Esophagus muscularis mucosa (tissue), 4 donors: ENCODE measurements at regions not wholly inside any gene's neighbourhood (a gene's known extent, or its start where the extent isn't known, plus 50 kb on each side); places are given as distances from the start of the nearest gene placed in this dataset.

ENCODE experiments used
- DNase-seq: peaks from one replicate; pipeline ENCODE4 v3.0.0-alpha.2; 2017; ENCODE audit errors: extremely low spot score
- H3K27ac ChIP-seq, 4 donors: fragments of 200-600 bp; sonication (generic); replicated peaks in 1 of 4; 1 replicate in 3 of 4; 2 replicates in 1 of 4; pipeline ENCODE4 v1.5.1; 2016 to 2019; ENCODE audit warnings: mild to moderate bottlenecking in 1 of 4
- H3K27me3 ChIP-seq, 4 donors: fragments of 200-600 bp; sonication (generic); one replicate each; pipeline versions ENCODE4 v1.5.1 to v1.6.0; 2016 to 2019
- H3K36me3 ChIP-seq, 4 donors: fragments of 200-600 bp; sonication (generic); one replicate each; pipeline ENCODE4 v1.5.1; 2016 to 2019
- H3K4me1 ChIP-seq, 4 donors: fragments of 200-600 bp; sonication (generic); one replicate each; pipeline ENCODE4 v1.5.1; 2016 to 2019
- H3K4me3 ChIP-seq, 4 donors: fragments of 200-600 bp; sonication (generic); 1 replicate in 2 of 4; 2 replicates in 2 of 4; pipeline ENCODE4 v1.5.1; 2016 to 2019; ENCODE audit warnings: mild to moderate bottlenecking in 4 of 4, moderate library complexity in 1 of 4
- H3K9me3 ChIP-seq, 4 donors: fragments of 200-600 bp; sonication (generic); 1 replicate in 3 of 4; 2 replicates in 1 of 4; pipeline ENCODE4 v1.5.1; 2016 to 2019
- EP300 ChIP-seq: sonication (generic); formaldehyde crosslinking; IDR thresholded peaks from one replicate; pipeline ENCODE4 v1.6.1; 2017; ENCODE audit warnings: antibody characterized with exemption
- POLR2A ChIP-seq: fragments of 450-650 bp; IDR thresholded peaks from one replicate; pipeline ENCODE4 v1.6.1; 2017; ENCODE audit warnings: antibody characterized with exemption, moderate library complexity, mild to moderate bottlenecking, low read depth
- POLR2AphosphoS5 ChIP-seq, 2 donors: sonication (generic); formaldehyde crosslinking; IDR thresholded peaks; one replicate each; pipeline ENCODE4 v1.6.1; 2017; ENCODE audit warnings: antibody characterized with exemption in 2 of 2
- WGBS: methylation state at CpG from one replicate; pipeline ENCODE4 v1.1.5; 2018; 5-methylcytosine and 5-hydroxymethylcytosine counted together
- intact Hi-C: fragments of 100-400 bp; cut with DNase I; formaldehyde crosslinking; loops from one replicate; pipeline ENCODE4 v1.15.1; 2023
- TF ChIP-seq, protein P1 (sequence below), 3 experiments: fragments of 200-600 bp in 2 of 3; fragments of 450-650 bp in 1 of 3; sonication (generic) in 2 of 3; IDR thresholded peaks; one replicate each; pipeline ENCODE4 v1.5.1; 2017 to 2019; ENCODE audit warnings: antibody characterized with exemption in 3 of 3, mild to moderate bottlenecking in 2 of 3, moderate library complexity in 1 of 3

DNA sequence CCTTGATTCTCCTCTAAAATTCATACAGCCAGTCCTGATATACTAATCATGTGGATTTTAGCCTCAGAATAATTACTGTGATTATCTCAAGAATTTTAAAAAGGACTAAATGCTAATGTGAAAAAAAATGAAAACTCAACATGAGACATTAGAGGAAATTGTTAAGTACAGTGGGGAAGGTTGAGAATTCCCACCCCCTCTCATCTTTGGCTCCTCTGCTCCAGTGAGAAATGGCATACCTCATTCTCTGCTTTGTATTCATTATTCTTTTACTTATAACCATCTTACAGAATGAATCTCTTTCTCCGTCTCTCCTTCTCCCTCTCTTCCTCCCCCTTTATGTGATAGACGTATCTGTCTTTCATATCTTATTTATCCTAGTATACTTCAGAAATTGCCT lies 70.9 kb downstream of the DIRAS3 start:
- no peak for DNase-seq
- intact Hi-C loops = no loop called here
- peaks cover 0 to 11% (median 3%) of the 10 kb centered on the region in 4 donors for H3K4me1 ChIP-seq
- no peaks in the 10 kb centered on the region for H3K27me3 ChIP-seq
- H3K27ac ChIP-seq = no peak overlapping the region
- 61% methylated on average over 2 of the region's 2 CpGs for WGBS
- TF ChIP-seq POLR2A (no peak), POLR2AphosphoS5 (IDR thresholded peaks at IDR 0.05) (no peak), EP300 (no peak)
- TF ChIP-seq, protein P1, sequence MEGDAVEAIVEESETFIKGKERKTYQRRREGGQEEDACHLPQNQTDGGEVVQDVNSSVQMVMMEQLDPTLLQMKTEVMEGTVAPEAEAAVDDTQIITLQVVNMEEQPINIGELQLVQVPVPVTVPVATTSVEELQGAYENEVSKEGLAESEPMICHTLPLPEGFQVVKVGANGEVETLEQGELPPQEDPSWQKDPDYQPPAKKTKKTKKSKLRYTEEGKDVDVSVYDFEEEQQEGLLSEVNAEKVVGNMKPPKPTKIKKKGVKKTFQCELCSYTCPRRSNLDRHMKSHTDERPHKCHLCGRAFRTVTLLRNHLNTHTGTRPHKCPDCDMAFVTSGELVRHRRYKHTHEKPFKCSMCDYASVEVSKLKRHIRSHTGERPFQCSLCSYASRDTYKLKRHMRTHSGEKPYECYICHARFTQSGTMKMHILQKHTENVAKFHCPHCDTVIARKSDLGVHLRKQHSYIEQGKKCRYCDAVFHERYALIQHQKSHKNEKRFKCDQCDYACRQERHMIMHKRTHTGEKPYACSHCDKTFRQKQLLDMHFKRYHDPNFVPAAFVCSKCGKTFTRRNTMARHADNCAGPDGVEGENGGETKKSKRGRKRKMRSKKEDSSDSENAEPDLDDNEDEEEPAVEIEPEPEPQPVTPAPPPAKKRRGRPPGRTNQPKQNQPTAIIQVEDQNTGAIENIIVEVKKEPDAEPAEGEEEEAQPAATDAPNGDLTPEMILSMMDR (IDR thresholded peaks at IDR 0.05) = no peak
- no peaks in the 10 kb centered on the region for H3K36me3 ChIP-seq
- no peaks in the 10 kb centered on the region for H3K9me3 ChIP-seq
- no peak overlapping the region for H3K4me3 ChIP-seq

DNA sequence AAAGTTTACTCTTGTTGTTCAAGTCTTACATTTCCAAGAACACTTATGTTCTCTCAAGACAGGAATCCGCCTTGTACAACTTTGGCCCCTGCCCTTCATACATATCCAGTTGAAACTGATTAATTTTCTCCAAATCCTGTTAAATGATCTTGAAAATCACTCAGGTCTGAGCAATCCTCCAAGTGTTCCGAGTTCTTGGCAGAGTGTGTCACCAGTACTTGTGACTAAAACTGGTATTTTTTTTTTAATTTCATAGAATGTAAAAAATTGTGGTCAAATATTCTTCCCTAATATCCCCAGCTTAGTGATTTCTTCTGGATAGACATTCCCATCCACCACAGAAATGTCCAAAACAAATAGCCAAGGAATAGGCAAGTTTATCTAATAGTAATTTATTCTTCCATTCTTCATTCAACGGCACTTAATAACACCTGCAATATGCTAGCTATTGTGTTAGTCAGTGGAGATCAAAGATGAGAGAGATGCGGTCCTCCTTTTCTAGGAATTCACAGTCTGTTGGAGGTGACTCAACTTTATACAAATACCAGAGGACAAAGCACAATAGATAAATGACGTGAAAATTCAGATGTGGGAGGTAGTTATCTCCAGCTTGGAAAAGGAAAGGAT lies 71.4 kb downstream of the DIRAS3 start:
- H3K4me3 ChIP-seq = no peak overlapping the region
- no peaks in the 10 kb centered on the region for H3K36me3 ChIP-seq
- H3K27me3 ChIP-seq = no peaks in the 10 kb centered on the region
- peaks cover 0 to 11% (median 3%) of the 10 kb centered on the region in 4 donors for H3K4me1 ChIP-seq
- H3K9me3 ChIP-seq = no peaks in the 10 kb centered on the region
- TF ChIP-seq POLR2AphosphoS5 (IDR thresholded peaks at IDR 0.05) (no peak), EP300 (no peak), POLR2A (no peak)
- TF ChIP-seq, protein P1 (IDR thresholded peaks at IDR 0.05) = no peak
- no peak for DNase-seq
- intact Hi-C loops = no loop called here
- H3K27ac ChIP-seq = no peak overlapping the region
- 44% methylated on average over 5 of the region's 5 CpGs for WGBS

DNA sequence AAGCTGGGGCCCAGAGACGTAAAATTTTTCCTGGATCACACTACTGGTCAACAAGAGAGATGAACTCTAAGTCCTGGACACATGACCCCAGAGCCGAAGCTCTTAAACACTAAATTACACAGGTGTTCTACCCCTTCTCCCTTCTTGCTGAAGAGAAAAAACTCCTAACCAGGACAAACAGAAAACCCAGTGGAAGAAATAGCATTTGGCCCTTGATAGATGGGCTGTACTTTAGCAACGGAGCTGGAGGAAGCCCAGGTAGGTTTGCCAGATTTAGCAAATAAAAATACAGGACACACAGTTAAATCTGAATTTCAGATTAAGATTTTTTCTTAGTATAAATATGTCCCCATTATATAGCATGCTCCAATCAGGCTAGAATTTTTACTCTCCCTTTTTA lies 72.7 kb downstream of the DIRAS3 start:
- intact Hi-C loops = no loop called here
- no peak overlapping the region for H3K4me3 ChIP-seq
- peaks cover 0 to 6% (median 0%) of the 10 kb centered on the region in 4 donors for H3K4me1 ChIP-seq
- TF ChIP-seq EP300 (no peak), POLR2AphosphoS5 (IDR thresholded peaks at IDR 0.05) (no peak), POLR2A (no peak)
- TF ChIP-seq, protein P1 (IDR thresholded peaks at IDR 0.05) = no peak
- H3K27ac ChIP-seq = no peak overlapping the region
- DNase-seq = no peak
- no peaks in the 10 kb centered on the region for H3K27me3 ChIP-seq
- H3K9me3 ChIP-seq = no peaks in the 10 kb centered on the region
- H3K36me3 ChIP-seq = no peaks in the 10 kb centered on the region
- 52% methylated on average over 3 of the region's 3 CpGs for WGBS

DNA sequence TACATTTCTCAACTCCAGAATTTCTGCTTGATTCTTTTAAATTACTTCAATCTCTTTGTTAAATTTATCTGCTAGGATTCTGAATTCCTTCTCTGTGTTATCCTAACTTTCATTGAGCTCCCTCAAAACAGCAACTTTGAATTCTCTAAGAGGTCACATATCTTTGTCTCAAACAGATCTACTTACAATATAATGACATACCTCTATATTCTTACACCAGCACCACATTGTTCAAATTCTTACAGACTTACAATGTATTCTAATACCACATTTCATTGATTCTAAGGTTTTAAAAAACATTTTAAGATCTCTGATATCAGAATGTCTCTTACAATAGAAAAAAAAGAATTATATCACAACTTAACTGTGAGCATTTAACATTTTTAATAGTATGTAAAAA lies 77.4 kb downstream of the DIRAS3 start:
- Histone ChIP-seq H3K27me3 (no peaks in the 10 kb centered on the region), H3K4me3 (no peak overlapping the region), H3K9me3 (no peaks in the 10 kb centered on the region), H3K4me1 (no peaks in the 10 kb centered on the region), H3K27ac (no peak overlapping the region), H3K36me3 (no peaks in the 10 kb centered on the region)
- no peak for DNase-seq
- intact Hi-C loops = no loop called here
- TF ChIP-seq EP300 (no peak), POLR2A (no peak), POLR2AphosphoS5 (IDR thresholded peaks at IDR 0.05) (no peak)
- TF ChIP-seq, protein P1 (IDR thresholded peaks at IDR 0.05) = no peak

DNA sequence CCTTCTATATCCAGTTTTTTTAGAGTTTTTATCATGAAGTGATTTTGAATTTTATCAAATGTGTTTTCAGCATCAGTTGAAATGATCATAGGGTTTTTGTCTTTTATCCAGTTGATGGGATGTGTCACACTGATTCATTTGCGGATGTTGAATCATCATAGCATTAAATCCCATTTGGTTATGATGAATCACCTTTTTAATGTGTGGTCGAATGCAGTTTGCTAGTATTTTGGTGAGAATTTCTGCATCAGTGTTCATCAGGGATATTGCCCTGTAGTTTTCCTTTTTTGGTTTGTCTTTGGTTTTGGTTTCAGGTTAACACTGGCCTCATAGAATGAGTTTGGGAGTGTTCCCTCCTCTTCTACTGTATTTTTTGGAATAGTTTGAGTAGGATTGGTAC lies 80.3 kb downstream of the DIRAS3 start:
- H3K9me3 ChIP-seq = no peaks in the 10 kb centered on the region
- no peaks in the 10 kb centered on the region for H3K36me3 ChIP-seq
- H3K27me3 ChIP-seq = no peaks in the 10 kb centered on the region
- DNase-seq = no peak
- TF ChIP-seq, protein P1 (IDR thresholded peaks at IDR 0.05) = no peak
- no peak overlapping the region for H3K4me3 ChIP-seq
- intact Hi-C loops = no loop called here
- WGBS = 64% methylated on average over 2 of the region's 2 CpGs
- H3K4me1 ChIP-seq = no peaks in the 10 kb centered on the region
- H3K27ac ChIP-seq = no peak overlapping the region
